SU-DHL-6 (cell line): ENCODE measurements at regions not wholly inside any gene's neighbourhood (a gene's known extent, or its start where the extent isn't known, plus 50 kb on each side); places are given as distances from the start of the nearest gene placed in this dataset.

Experiments used
- CTCF ChIP-seq: fragments of 200-600 bp; sonication (generic); IDR thresholded peaks from one replicate; pipeline ENCODE4 v1.5.1; 2017; ENCODE audit warnings: antibody characterized with exemption, mild to moderate bottlenecking, low read length, moderate library complexity; ENCODE audit not compliant: insufficient read depth, poor library complexity, severe bottlenecking
- EZH2phosphoT487 ChIP-seq: fragments of 200-600 bp; sonication (generic), shearing (Covaris generic); conservative IDR thresholded peaks from 2 replicates; pipeline ENCODE4 v1.6.1; 2018; ENCODE audit warnings: mild to moderate bottlenecking, antibody characterized with exemption, low read length, moderate library complexity, mixed read lengths

- no peak for TF ChIP-seq CTCF
- no peak for TF ChIP-seq EZH2phosphoT487
These were observed 1118.5 kb upstream of the EYS start for GRCh38 chr6:66825539-66825938.
